IPS-18a (cell line): ENCODE measurements at regions not wholly inside any gene's neighbourhood (a gene's known extent, or its start where the extent isn't known, plus 50 kb on each side); places are given as distances from the start of the nearest gene placed in this dataset.

Experiments
- H3K27ac ChIP-seq: one replicate; pipeline ENCODE4 v1.5.1; 2013; ENCODE audit warnings: low read length
- H3K27me3 ChIP-seq: one replicate; pipeline ENCODE4 v1.6.1; 2013; ENCODE audit warnings: mild to moderate bottlenecking, low read length; ENCODE audit not compliant: control insufficient read depth, insufficient read depth
- H3K36me3 ChIP-seq: one replicate; pipeline ENCODE4 v1.6.1; 2013; ENCODE audit warnings: low read depth, low read length; ENCODE audit not compliant: control insufficient read depth
- H3K4me1 ChIP-seq: one replicate; pipeline ENCODE4 v1.6.1; 2013; ENCODE audit warnings: low read depth, low read length; ENCODE audit not compliant: control insufficient read depth
- H3K4me3 ChIP-seq: one replicate; pipeline ENCODE4 v1.5.1; 2013; ENCODE audit warnings: low read length
- H3K9ac ChIP-seq: one replicate; pipeline ENCODE4 v1.6.1; 2013; ENCODE audit warnings: mild to moderate bottlenecking, low read length, moderate library complexity
- H3K9me3 ChIP-seq: one replicate; pipeline ENCODE4 v1.6.1; 2013; ENCODE audit warnings: low read depth, low read length; ENCODE audit not compliant: control insufficient read depth

- Histone ChIP-seq H3K36me3 (no peaks in the 10 kb centered on the region), H3K9me3 (no peaks in the 10 kb centered on the region), H3K4me1 (no peaks in the 10 kb centered on the region), H3K27ac (no peak overlapping the region), H3K27me3 (no peaks in the 10 kb centered on the region), H3K4me3 (no peak overlapping the region), H3K9ac (no peak overlapping the region)
Observed at GRCh38 chr2:186429104-186429503, 57.0 kb upstream of the ZC3H15 start.

GRCh38 chr2:186431306-186431705, 54.8 kb upstream of the ZC3H15 start:
- H3K9me3 ChIP-seq = no peaks in the 10 kb centered on the region
- H3K9ac ChIP-seq = no peak overlapping the region
- H3K4me3 ChIP-seq = no peak overlapping the region
- H3K36me3 ChIP-seq = no peaks in the 10 kb centered on the region
- H3K4me1 ChIP-seq = no peaks in the 10 kb centered on the region
- no peak overlapping the region for H3K27ac ChIP-seq
- H3K27me3 ChIP-seq = no peaks in the 10 kb centered on the region

DNA sequence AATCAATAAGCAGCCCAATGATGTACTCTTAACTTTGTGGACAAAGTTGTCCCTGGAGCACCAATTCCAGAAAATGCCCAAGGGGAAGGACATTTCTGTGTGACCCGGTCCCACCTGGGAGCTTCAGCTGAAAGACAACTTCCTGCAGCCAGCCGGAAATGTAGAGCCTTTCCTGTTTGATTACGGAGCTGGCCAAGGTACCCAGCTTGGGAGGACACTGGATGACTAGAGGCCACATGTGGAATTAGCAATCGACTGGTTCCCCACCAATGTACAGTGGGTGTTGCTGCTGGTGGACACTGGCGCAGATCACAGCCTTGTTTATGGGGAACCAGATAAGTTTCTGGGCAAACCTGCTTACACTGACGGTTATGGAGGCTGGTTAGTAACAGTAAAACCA, 53.0 kb upstream of the ZC3H15 start:
- Histone ChIP-seq H3K9ac (no peak overlapping the region), H3K4me3 (no peak overlapping the region), H3K36me3 (no peaks in the 10 kb centered on the region), H3K4me1 (no peaks in the 10 kb centered on the region), H3K27ac (no peak overlapping the region), H3K9me3 (no peaks in the 10 kb centered on the region), H3K27me3 (no peaks in the 10 kb centered on the region)

DNA sequence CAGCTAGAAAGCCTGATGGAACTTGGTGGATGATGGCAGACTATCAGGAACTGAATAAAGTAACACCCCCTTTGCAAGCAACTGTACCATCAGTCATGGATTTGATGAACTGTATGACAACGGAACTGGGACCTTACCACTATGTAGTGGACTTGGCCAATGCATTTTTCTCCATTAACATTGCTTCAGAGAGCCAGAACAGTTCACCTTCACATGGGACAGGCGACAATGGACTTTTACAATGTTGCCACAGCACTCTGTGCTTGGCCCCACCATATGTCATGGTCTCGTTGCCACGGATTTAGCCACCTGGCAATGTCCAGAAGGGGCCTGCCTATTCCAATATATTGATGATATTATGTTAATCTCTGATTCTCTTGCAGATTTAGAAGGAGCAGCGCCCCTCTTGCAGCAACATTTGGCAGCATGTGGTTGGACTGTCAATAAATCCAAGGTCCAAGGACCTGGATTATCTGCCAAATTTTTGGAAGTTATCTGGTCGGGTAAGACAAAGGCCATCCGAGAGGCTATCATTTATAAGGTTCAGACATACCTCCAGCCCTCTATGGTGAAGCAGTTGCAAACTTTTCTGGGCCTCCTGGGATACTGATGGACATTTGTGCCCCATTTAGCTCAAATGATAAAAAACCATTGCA, 52.2 kb upstream of the ZC3H15 start:
- Histone ChIP-seq H3K4me3 (no peak overlapping the region), H3K27me3 (no peaks in the 10 kb centered on the region), H3K9ac (no peak overlapping the region), H3K27ac (no peak overlapping the region), H3K9me3 (no peaks in the 10 kb centered on the region), H3K4me1 (no peaks in the 10 kb centered on the region), H3K36me3 (no peaks in the 10 kb centered on the region)
